Mesothelial cell of epicardium (in vitro differentiated cells): ENCODE measurements at regions not wholly inside any gene's neighbourhood (a gene's known extent, or its start where the extent isn't known, plus 50 kb on each side); places are given as distances from the start of the nearest gene placed in this dataset.

ENCODE experiments used
- DNase-seq, 2 experiments: peaks; one replicate each; pipeline ENCODE4 v3.0.0; 2021; ENCODE audit warnings: low spot score in 2 of 2; ENCODE audit not compliant: unreplicated experiment in 2 of 2
- H3K27ac Mint-ChIP-seq: 2 replicates; pipeline ENCODE4 v1.8.0; 2021; ENCODE audit warnings: mixed read lengths
- H3K27me3 Mint-ChIP-seq: 2 replicates; pipeline ENCODE4 v1.8.0; 2021; ENCODE audit warnings: low read depth, mixed read lengths
- H3K36me3 Mint-ChIP-seq: 2 replicates; pipeline ENCODE4 v1.8.0; 2021; ENCODE audit warnings: mixed read lengths
- H3K4me1 Mint-ChIP-seq: 2 replicates; pipeline ENCODE4 v1.8.0; 2021; ENCODE audit warnings: mixed read lengths
- H3K4me3 Mint-ChIP-seq: 2 replicates; pipeline ENCODE4 v1.8.0; 2021; ENCODE audit warnings: mild to moderate bottlenecking, moderate library complexity, mixed read lengths
- H3K9me3 Mint-ChIP-seq: 2 replicates; pipeline ENCODE4 v1.8.0; 2021; ENCODE audit warnings: mixed read lengths
- CTCF ChIP-seq: fragments of 200-600 bp; sonication (generic); IDR thresholded peaks from one replicate; pipeline ENCODE4 v1.5.0; 2021; ENCODE audit warnings: antibody characterized with exemption; ENCODE audit not compliant: unreplicated experiment

GRCh38 chr3:1469687-1470086 lies 376.9 kb downstream of the CNTN6 start:
- Mint-ChIP-seq H3K9me3 (peaks cover 10% of the 10 kb centered on the region), H3K27me3 (no peaks in the 10 kb centered on the region), H3K4me1 (peaks cover 23% of the 10 kb centered on the region), H3K4me3 (no peak overlapping the region), H3K27ac (no peak overlapping the region), H3K36me3 (peaks cover 2% of the 10 kb centered on the region)
- no peak for TF ChIP-seq CTCF
- DNase-seq, result no peak

GRCh38 chr3:1477669-1478068 lies 384.8 kb downstream of the CNTN6 start:
- no peak for TF ChIP-seq CTCF

GRCh38 chr3:1495466-1495865 lies 402.6 kb downstream of the CNTN6 start:
- no peak for DNase-seq
- no peaks in the 10 kb centered on the region for H3K27me3 Mint-ChIP-seq
- TF ChIP-seq CTCF, result no peak
- peaks cover 9% of the 10 kb centered on the region for H3K9me3 Mint-ChIP-seq
- no peak overlapping the region for H3K4me3 Mint-ChIP-seq
- H3K36me3 Mint-ChIP-seq, result no peaks in the 10 kb centered on the region
- peaks cover 29% of the 10 kb centered on the region for H3K4me1 Mint-ChIP-seq
- H3K27ac Mint-ChIP-seq, result no peak overlapping the region

More at GRCh38 chr3:1477669-1478068, 384.8 kb downstream of the CNTN6 start:
- peaks cover 27% of the 10 kb centered on the region for H3K9me3 Mint-ChIP-seq
- H3K27ac Mint-ChIP-seq, result no peak overlapping the region
- no peaks in the 10 kb centered on the region for H3K4me1 Mint-ChIP-seq
- H3K4me3 Mint-ChIP-seq, result no peak overlapping the region
- no peak for DNase-seq
- peaks cover 7% of the 10 kb centered on the region for H3K36me3 Mint-ChIP-seq
- H3K27me3 Mint-ChIP-seq, result no peaks in the 10 kb centered on the region

- H3K36me3 Mint-ChIP-seq, result peaks cover 2% of the 10 kb centered on the region
- no peaks in the 10 kb centered on the region for H3K27me3 Mint-ChIP-seq
- H3K4me3 Mint-ChIP-seq, result no peak overlapping the region
- H3K4me1 Mint-ChIP-seq, result peaks cover 28% of the 10 kb centered on the region
- no peak overlapping the region for H3K27ac Mint-ChIP-seq
- H3K9me3 Mint-ChIP-seq, result peaks cover 10% of the 10 kb centered on the region
- no peak for TF ChIP-seq CTCF
- no peak for DNase-seq
These were observed 406.9 kb downstream of the CNTN6 start for GRCh38 chr3:1499694-1500093.

- Mint-ChIP-seq H3K9me3 (peaks cover 10% of the 10 kb centered on the region), H3K4me1 (peaks cover 13% of the 10 kb centered on the region)
These were observed 408.7 kb downstream of the CNTN6 start for GRCh38 chr3:1501406-1502115.

More at GRCh38 chr3:1501406-1502115, 408.7 kb downstream of the CNTN6 start:
- no peaks in the 10 kb centered on the region for H3K27me3 Mint-ChIP-seq
- H3K27ac Mint-ChIP-seq, result peak overlapping the region; percentile 13
- TF ChIP-seq CTCF, result no peak
- H3K4me3 Mint-ChIP-seq, result no peak overlapping the region
- DNase-seq, result no peak
- H3K36me3 Mint-ChIP-seq, result peaks cover 2% of the 10 kb centered on the region
